NCI-H1105 treated with DMSO at 0.1 percent for 48 hours (cell line): ENCODE measurements at regions not wholly inside any gene's neighbourhood (a gene's known extent, or its start where the extent isn't known, plus 50 kb on each side); places are given as distances from the start of the nearest gene placed in this dataset.
"Not testable (repeated sequence)": the region's sequence is repeated elsewhere in the genome, so short reads cannot be mapped to it uniquely, and the experiment has no call there.

Experiments
- DNase-seq: peaks from one replicate; lab custom pipeline; 2025; lab: John Stamatoyannopoulos, UW

DNA sequence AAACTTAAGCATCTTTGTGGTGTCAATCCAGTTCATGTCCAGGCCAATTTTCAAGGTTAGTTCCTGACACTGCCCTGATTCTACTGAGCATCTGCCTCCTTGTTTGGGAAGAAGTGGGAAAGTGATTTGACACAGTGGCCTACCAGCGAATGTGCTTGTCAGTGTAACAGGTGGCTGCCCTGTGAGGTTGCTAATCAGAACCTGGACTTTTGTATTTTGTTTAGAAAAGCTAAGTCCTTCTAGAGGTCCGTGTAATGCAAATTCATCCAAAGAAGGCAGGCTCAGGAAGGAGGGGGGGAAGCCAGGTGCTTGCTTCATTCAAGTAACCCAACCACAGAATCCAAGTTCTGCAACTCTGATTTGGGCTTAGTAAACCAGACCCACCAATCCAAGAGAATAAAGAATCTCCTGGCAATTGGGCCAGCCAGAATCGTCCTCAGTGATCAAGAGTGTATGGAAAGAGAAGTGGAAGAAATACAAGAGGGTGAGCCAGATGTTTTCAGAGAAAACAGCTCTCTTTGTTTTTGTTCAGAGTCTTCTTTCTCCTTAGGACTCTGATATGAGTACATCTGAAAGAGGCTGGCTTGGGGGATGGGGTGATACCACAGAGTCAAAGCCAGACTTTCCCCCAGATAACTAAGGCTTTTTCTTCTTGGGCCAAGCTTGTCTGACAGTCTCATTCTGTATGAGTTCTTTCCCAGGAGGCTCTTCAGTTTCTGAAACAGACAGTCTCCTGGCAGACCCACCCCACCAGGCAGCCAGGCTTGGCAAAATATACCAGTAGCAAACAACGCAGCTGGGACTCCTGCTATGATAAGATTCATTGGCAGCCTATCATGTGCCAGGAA is 508.9 kb upstream of the TBL1XR1 start:
- DNase-seq = no peak

DNA sequence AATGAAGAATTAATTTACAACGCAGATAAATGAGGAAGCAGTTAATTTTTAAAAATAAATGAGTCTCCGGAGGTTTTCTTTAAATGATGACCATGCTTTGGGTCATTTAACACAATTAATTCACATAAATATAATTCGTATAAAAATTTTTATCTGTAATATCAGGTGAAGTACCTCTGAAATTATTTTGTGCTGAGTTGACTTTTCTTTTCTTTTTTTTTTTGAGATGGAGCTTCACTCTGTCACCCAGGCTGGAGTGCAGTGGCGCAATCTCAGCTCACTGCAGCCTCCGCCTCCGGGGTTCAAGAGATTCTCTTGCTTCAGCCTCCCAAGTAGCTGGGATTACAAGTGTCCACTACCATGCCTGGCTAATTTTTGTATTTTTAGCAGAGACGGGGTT is 512.2 kb upstream of the TBL1XR1 start:
- not testable (repeated sequence) for DNase-seq

DNA sequence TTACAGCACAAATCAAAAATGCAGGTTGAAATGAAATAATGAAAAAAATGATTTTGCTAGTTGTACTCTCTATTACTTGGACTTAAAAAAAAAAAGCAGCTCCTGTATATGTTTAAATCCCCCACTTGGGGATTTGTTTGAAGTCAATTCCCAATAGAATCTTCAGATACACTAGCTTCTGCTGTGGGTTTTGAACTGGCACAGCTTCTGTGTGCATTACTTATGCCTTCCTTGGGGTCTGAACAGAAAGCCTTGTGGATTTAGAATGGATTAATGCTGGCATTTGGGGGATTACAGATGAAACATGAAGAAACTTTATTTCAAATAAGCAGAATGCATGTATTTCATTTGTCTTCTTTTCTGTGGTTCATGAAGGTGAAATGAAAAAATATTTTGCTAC is 513.2 kb upstream of the TBL1XR1 start:
- no peak for DNase-seq

DNA sequence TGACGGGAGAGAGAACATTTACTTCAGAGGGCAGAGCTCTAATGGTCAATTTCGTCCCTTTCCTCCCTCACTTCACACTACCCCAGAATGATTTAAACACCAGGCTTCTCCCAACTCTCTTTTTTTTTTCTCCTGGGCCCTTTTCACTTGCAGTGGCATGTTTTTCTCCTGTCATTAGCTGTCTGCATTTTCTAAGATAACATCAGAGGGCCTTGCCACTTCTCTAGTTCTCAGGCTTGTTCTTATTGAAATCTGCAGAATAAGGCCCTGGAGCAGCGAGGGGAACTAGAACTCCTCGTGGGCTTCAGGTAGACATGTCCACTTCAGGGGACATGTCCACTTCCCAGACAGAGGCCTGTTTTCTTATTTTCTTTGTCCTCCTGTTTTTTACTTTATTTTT is 514.4 kb upstream of the TBL1XR1 start:
- DNase-seq = no peak

DNA sequence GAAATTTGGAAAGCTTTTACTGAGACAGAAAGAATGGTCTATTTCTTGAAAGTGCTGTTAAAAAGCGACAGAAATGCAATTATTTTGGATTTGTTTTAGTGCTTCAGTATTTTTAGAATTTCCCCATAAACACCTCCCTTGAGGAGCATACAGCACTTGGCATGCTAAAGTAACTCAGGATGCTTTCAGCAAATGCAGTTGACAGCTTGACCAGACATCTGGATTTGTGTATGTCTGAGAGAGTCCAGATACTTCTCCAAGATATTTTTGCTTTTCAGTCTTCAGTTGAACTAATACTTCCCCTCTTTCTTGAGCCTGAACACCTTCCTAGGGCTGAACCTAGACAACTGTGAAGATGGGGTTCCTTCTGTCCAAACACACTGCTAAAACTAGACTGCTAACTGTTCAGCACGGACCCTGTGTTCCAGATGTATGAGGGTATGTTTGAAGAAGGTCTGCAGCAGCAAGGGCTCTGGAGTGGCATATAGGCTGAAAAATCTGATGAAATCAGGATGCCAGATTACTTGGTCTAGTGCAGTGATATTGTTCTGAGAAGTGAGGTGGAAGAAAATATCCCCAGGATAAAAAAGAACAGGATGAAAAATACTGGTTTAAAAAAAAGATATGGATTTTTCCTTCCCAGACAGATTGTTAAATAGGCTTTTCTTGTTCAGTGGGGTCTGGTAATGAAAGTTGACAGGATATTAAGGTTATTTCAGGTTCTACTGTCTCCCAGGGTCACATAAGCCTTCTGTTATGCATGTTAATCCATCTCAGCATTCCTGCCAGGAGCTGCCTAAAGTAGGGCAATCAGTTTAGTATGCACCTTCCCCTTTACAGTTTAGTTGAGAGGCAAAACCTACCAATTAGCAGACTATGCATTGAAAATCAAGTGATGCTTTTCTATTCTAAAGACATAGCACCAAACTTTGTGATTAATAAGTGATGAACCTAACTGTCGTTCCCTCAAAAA is 516.9 kb upstream of the TBL1XR1 start:
- no peak for DNase-seq

DNA sequence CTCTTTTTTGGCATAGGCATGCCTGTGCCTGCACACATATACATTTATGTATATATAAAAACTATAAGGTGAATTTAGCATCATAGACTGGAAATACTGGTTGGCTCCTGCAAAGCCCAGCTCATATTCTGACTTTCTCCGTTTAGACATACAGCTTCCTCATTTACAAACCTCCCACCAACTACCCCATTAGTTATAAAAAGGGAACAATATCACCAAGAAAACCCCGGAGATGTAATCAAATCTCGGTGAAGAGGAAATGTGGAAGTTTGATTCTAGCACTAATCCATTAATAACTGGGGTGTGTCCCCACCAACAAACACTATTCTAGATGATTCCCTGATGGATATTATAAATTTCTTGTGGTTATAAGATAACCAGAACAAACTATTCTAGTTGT is 517.7 kb upstream of the TBL1XR1 start:
- no peak for DNase-seq

DNA sequence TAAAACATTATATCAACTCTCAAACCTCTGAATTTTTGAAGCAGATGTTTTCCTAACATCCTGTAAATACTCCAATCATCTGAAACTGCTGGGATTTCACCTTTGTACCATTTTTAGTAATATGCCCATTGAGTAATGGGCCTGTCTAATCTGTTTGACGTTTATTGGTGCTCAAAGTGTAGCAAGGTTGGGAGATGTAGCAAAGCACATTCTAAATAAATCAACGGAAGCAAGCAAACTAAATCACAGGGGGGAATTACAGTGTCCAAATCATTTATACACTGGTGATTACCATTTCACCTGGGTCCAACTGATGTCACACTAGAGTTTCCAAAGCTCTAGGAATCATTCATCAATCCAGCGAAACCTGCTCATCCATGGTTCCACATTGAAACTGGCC is 518.7 kb upstream of the TBL1XR1 start:
- no peak for DNase-seq

DNA sequence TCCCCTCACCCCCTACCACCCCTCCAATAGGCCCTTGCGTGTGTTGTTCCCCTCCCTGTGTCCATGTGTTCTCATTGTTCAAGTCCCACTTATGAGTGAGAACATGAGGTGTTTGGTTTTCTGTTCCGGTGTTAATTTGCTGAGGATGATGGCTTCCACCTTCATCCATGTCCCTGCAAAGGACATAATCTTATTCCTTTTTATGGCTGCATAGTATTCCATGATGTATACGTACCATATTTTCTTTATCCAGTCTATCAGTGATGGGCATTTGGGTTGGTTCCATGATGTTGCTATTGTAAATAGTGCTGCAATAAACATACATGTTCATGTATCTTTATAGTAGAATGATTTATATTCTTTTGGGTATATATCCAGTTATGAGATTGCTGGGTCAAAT is 523.6 kb upstream of the TBL1XR1 start:
- DNase-seq = not testable (repeated sequence)

DNA sequence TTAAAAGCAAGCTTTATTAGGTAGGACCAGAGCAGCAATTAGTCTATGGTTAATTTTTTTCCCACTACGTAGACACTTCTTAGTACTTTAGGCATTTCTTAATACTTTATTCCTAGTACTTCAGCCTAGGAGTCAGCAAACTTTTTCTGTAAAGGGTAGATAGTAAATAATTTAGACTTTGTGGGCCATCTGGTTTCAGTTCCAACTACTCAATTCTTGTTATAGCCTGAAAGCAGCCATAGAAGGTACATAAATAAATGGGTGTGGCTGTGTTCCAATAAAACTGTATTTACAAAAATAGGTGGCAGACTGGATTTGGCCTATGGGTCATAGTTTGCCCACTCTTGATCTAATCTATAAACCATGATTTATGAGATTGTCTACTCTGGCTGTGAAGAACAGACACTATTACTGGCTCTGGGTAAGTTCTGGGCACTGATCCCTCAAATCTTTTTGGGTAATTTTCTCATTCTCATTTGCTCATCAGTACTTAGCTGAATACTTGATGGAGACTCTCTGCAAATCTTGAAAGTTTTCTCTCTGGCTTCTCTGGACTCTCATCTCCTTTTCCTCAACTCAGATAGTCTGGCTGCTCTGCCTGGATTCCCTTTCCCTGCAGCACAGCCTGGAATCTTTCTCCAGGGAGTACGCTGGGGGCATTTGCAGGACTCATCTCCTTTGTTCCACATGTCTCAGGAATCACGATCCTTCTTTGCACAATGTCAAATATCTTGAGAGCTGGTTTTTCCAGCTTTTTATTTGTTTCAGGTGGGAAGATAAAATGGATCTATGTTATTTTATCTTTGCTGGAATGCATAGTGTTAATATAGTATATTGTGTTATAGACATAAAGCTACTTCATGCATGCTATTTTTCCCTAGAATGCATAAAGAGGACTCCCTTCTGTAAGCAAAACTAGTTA is 524.8 kb upstream of the TBL1XR1 start:
- DNase-seq = peak; percentile 70

DNA sequence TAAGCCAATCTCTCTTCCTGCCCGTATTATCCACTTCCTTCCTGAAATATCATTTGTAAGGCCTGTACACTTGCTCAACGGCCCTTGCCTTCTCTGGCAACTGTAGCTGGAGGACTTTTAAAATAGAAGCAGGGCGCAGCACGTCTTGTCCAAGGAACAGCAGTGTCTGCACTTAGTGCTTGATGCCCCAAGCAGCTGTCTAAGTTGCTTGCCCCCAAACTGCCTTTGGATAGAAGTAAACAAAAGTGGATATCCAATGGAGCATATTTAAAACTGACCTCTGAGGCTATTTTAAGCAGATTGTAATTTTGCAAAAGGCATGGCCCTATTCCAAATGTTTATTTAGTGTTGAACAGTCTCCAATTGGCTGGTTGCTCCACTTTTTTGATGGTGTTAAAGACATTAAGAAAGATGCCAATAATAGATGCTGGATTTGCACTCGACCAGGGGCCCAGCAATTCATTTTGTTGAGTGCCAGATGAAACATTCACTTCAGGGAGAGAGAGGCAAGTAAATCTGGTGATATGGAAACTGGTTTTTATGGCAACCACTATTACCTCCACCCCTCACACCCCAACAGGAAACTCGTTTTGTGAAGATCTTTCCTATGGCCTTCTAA is 526.8 kb upstream of the TBL1XR1 start:
- peak; percentile 96 for DNase-seq

DNA sequence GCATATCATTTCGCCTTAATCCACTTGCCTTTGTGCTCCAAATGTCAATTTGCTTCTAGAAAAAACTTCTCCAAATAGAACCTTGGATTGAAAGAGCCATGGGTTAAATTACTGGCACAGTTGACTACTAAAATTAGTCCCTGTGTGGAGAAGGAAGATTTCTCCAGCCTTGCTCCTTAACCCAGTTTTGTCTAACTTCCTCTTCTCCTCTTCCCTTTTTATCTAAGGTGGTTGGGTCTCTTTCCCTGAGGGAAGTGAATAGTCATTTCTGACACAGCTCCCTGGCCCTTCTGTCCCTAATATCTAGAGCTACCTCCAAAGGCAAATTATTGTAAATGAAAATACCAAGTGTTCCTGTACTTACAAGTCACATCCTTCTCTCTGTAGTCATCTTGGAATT is 527.9 kb upstream of the TBL1XR1 start:
- DNase-seq = no peak

DNA sequence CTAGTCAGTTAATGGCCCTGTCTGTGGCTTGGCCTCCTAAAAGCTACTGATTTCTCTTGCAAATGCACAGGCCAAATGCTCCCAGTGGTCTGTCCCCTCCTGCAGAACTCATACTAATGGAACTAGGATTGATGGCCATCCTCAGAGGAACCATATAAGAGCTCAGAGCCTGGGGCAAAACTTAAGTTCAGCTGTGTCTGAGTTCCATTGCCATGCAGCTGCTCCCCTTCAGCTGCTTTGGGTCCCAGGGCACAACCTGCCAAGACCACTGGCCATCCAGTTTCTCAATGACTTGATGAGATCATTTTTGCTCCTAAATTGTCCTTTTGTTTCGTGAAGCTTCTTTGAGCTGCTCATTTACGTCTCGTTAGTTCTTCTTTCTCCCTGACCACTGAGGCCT is 529.5 kb upstream of the TBL1XR1 start:
- DNase-seq = no peak

DNA sequence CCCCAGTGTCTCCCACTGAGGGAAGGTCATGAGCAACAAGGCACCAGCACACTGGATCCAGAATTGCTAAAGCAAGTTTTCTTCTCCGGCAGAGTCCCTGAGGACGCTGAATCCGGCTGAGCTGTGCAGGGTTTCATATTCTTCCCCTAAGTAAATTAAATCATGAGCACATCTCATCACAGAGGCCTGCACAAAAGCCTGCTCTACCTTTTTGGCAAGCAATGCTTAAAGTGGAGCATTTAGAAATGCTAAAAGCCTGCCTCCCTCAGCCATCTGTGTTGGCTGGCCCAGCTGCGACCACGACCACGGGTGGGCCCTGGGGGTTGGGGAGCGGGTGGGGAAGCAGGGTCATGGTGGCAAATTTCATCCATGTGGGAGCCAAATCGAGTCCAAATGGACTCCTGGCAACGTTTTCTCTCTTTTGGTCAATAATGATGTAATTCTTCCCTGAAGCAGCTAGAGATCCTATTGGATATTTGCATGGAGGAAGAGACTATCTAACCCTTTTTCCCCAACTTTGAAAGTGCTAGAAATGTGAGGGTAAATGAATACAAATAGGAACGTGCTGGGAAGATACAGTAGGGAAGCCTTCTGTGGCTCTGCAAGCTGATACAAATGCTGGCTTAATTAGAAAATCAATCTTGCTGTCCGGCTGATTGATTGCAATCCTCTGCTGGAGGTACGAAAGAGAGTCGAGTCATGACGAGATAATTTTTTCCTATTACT is 532.8 kb upstream of the TBL1XR1 start:
- DNase-seq = no peak

DNA sequence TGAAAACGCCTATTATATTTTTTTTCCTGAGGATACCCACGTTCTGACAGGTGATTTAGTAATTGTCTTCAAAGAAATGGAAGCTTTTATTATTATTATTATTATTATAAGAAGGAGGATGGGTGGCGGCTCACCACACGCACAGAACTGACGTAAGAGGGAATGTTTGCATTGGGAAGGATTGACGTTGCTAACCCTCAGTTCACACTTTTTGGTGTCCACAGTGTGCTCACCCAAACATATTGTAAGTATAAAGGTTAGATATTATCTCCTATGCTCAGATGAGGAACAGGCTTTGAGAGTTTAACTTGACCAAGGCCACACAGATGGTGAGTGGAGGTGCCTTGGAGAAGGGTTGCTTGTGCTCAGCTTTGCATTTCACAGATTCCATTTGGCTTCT is 533.5 kb upstream of the TBL1XR1 start:
- no peak for DNase-seq

DNA sequence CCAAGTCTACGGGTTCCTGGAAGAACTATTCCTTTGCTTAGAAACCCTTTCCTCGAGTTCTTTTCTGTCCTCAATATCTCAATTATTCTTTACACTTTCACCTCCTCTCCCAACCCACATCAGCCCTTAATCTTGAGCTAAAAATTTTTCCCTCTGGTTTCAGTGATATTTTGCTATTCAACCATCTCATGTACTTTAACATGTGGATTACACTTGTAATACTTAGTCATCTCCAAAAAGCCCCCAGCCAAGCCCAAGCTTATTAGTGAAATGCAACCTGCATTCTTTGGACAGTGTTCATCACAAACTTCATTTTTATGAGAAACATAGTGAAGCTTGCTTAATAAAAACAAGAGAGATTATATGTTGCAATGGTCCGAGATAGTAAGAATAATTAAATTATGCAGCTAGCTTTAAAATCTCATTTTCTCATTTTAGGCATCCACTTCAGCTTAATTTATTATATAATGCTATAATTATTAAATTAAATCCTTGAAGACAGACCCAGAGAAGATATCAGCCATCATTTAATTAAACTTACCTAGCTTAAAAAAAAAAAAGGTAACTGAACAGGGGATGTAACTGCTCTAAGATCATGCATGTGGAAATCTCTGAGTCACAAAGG is 534.5 kb upstream of the TBL1XR1 start:
- DNase-seq = no peak

DNA sequence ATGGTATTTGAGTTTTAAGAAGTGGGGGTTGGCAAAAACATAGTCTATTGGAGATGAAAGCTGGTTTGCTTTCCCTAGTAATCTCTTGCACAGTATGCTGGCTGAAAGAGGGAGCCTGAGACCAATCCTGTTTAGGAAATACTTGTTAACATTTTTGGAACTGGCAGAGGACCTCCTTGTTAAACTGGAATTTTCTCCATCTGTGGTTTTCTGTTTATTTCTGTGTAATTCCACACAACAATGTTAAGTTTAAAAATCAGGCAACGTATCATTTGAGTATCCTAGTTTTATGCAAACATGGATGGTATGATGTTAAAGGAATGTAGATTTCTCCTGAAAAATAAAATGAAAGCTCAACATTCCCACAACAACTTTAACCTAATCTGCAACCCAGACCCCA is 536.0 kb upstream of the TBL1XR1 start:
- no peak for DNase-seq

DNA sequence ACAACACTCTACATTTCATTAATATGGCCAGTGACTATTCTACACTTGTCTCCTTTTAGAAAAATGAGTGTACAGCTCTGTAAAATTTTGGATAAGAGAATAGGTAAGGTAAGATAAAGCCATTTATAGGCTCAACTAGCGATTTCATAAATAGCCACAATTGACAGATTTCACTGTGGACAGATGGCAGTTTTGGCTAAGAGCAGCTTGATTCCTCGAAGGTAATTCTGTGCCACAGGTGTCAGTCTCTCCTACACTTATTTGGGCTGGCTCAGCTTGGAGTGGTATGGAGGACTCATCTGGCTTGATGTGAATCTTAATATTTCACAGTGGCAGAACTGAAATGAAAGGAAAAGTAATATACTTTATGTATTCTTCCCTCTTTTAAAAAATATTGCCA is 536.7 kb upstream of the TBL1XR1 start:
- DNase-seq = no peak

DNA sequence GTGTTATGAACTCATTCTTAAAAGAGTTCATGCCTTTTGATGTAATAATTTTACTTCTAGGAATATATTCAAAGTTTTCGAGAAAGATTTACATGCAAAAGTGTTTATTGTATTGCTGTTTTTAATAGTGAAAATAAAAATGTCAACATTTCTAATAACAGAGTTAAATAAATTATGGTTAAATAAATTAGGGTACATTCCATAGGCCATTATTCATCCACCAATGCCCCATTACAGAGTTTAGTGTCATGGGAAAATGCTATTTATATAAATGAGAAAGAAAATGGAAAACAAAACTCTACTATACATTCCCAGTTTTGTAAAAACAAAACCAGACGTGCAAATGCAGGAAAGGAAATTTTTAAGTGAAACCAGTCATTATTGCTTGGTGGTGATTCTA is 538.1 kb upstream of the TBL1XR1 start:
- DNase-seq = no peak

DNA sequence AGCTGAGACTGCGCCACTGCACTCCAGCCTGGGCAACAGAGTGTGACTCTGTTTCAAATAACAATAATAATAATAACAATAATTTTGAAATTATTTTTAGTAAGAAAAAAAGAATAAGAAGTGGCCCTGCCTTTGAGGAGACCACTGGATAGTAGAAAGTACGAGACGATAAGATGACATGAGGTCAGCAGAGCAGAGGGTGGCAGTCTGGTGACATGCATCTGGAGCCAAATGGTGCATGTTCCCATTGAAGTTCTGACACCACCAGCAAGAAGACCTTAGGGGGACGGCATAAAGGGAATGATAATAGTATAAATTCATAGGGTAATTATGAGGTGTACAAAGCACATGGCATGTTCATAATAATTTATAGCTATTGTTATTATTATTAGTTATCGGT is 542.2 kb upstream of the TBL1XR1 start:
- DNase-seq = no peak

DNA sequence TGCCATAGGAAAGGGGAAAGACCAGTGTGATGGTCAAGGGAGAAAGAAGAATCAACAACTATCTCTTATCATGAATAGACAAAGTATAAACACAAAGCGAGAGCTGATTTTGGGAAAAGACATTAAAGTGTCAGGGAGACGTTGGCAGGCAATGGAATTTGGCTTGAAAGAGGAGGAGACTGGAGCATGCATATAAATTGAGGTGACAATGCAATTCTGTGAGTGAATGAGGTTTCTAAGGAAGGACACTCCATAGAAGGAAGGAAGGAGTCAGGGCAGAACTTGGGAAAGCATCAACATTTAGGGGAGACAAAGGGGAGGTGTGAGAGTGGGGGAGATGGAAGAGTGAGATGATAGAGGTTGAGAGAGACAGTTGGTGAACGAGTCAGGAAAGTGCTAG is 543.0 kb upstream of the TBL1XR1 start:
- DNase-seq = no peak
